ENCODE measurements at regions not wholly inside any gene's neighbourhood (a gene's known extent, or its start where the extent isn't known, plus 50 kb on each side); places are given as distances from the start of the nearest gene placed in this dataset.

DNA sequence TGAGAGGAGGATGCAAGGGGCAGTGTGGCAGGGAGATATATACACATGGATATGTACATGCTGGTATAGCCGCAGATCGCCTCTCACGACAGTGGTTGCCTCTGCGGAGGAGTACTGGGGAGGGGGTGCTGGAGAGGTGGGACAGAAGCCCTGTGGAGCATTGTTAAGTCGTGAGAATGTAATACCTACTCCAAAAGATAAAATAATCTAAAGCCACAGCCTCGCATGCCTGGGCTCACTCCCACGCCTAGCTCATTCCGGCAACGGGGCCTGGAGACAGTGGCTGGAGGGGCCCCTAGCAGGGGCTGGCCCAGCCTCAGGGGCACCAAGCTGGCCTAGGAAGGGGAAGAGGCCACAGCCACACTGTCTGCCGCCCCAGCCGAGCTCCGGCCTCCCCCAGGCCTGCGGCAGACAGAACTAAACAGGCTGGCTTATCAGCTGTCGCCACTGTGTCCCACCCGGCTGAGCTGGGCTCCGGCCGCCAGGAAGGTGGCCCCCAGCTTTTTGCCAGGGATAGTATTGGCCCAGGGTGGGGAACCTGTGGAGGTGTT lies 65.1 kb upstream of the LCTL start:
- H3K4me3 ChIP-seq (ENCODE audit: low read depth, low read length) = no peak overlapping the region
- TF ChIP-seq CTCF (conservative IDR thresholded peaks at IDR 0.05; ENCODE audit: low read depth, low read length) = no peak

DNA sequence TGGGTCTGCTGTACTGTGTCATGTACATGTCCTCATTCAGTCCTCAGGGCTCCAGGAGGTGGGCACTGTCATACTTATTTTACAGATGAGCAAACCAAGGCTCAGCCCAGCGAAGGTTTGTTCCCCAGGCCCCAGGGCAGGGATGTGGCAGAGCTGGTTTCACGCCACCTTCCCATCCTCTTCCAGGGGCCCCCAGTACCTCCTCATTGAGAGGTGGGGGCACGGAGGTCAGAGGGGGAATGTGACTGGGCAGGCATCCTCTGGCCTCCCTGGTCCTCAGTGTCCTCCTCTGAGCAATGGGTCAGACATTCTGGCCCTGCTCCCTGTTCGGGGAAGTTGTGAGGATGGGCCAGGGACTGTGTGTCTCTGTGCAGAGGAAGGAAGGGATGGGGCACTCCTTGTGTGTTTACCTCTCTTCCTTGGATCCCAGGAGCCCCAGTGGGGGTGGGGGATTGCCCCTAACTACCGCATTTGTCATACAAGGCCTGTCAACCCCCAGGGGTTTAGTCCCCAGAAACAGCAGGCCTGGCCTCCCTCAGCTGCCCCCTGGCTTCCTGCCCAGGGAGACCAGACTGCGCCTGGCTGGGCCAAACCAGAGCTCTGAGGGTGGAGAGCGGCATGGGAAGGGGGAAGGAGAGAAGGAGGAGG lies 65.9 kb upstream of the LCTL start:
- TF ChIP-seq CTCF (conservative IDR thresholded peaks at IDR 0.05; ENCODE audit: low read depth, low read length) = no peak
- no peak overlapping the region for H3K4me3 ChIP-seq (ENCODE audit: low read depth, low read length)
- no peak for DNase-seq (ENCODE audit: low read depth)

More for the DNA sequence above, 65.1 kb upstream of the LCTL start:
- DNase-seq (ENCODE audit: low read depth) = no peak

DNA sequence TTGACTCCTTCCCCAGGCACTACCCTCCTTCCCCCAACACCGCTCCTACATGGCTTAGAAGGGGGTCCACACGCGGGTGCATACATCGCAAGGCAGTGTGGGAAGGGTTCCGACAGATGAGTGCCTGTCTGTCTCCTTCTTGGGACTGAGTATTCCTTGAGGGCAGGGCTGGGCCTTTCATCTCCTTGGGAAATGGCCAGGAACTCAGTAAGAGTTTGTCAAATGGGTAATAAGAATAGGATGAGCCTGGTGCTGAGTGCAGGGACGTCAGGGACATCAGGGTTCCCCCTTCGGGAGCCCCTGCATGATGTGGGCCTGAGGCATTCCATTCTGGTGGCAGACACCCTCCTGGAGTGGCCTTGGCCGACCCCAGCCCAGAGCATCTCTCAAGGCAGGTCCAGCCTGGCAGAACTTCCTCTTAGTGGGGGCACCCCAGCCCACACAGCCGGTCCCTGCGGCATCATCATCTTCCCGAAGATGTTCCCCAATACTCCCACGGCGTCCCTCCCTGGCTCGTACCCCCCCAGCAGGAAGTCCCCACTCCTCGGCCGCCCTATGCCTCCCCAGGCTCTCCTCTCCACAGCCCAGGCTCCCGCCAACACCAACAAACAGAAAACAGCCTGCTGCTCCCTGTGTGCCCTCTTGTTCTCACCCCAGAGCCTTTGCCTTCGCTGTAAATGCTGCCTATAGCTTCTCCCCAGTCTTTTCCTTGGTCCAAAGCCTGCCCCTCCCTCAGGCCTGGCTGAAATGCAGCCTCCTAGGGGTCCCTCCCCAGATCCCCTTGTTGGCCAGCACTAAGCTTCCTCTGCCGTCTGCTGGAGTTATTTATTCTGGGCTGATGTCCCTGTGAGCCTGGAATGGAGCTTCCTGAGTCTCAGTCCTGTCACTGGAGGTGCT lies 67.5 kb upstream of the LCTL start:
- DNase-seq (ENCODE audit: low read depth) = peak; percentile 25
- H3K4me3 ChIP-seq (ENCODE audit: low read depth, low read length) = no peak overlapping the region
- TF ChIP-seq CTCF (conservative IDR thresholded peaks at IDR 0.05; ENCODE audit: low read depth, low read length) = no peak

DNA sequence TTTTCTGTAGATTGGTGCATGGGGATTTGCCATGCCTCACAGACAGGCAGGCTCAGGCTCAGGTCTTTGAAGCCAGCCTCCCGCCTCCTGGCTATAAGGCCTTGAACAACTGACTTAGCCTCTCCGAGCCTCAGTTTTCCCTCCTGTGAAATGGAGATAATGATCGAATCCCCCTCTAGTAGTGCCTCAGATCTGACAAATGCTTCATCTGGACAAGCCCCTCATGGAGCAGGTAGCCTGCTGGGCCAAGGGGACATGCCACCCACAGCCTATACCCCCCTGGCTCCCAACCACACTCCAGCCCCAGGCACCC lies 68.1 kb upstream of the LCTL start:
- TF ChIP-seq CTCF (conservative IDR thresholded peaks at IDR 0.05; ENCODE audit: low read depth, low read length) = no peak
- DNase-seq (ENCODE audit: low read depth) = no peak
- no peak overlapping the region for H3K4me3 ChIP-seq (ENCODE audit: low read depth, low read length)

- no peak for DNase-seq (ENCODE audit: low read depth)
- H3K4me3 ChIP-seq (ENCODE audit: low read depth, low read length) = no peak overlapping the region
- no peak for TF ChIP-seq CTCF (conservative IDR thresholded peaks at IDR 0.05; ENCODE audit: low read depth, low read length)
These were observed 67.5 kb upstream of the SMAD6 start for GRCh38 chr15:66634540-66634939.

- no peak for TF ChIP-seq CTCF (conservative IDR thresholded peaks at IDR 0.05; ENCODE audit: low read depth, low read length)
- no peak for DNase-seq (ENCODE audit: low read depth)
- no peak overlapping the region for H3K4me3 ChIP-seq (ENCODE audit: low read depth, low read length)
These were observed 67.0 kb upstream of the SMAD6 start for GRCh38 chr15:66635006-66635405.

Data from choroid plexus epithelial cell (primary cell).